GM12872 (cell line): ENCODE measurements at regions not wholly inside any gene's neighbourhood (a gene's known extent, or its start where the extent isn't known, plus 50 kb on each side); places are given as distances from the start of the nearest gene placed in this dataset.
A peak's percentile ranks its signal among the peaks of the same experiment; 100 is the strongest.

Experiments
- CTCF ChIP-seq: IDR thresholded peaks from 3 replicates; pipeline ENCODE4 v1.5.1; 2011; ENCODE audit warnings: low read depth, mild to moderate bottlenecking, low read length, moderate library complexity; ENCODE audit not compliant: insufficient read depth

DNA sequence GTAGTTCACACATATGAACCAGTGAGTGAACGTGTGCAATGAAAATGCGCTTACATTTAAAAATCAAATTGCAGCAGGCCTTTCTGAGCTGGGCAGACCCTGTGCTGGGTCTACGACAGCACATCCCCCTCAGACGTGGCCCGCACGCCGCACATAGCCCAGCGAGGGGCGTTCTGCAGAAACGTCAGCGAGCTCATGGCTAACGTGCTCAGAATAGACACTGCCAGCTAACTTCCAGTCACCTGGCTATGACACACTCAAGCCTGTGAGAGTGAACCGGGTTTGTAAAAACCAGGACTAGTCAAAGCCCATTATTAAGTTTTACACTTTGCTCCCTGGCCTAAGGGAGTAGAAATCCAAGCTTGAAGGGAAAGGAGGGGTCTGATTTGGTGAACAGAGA, 108.1 kb upstream of the INSIG1 start:
- no peak for TF ChIP-seq CTCF

- peak; percentile 86 for TF ChIP-seq CTCF
Observed at GRCh38 chr7:155190688-155191087, 107.0 kb upstream of the INSIG1 start.

- TF ChIP-seq CTCF: no peak
Observed at GRCh38 chr7:155191137-155191536, 106.5 kb upstream of the INSIG1 start.

GRCh38 chr7:155191901-155192478, 105.7 kb upstream of the INSIG1 start:
- TF ChIP-seq CTCF: no peak

- TF ChIP-seq CTCF: no peak
Observed at GRCh38 chr7:155192961-155193640, 104.6 kb upstream of the INSIG1 start.

DNA sequence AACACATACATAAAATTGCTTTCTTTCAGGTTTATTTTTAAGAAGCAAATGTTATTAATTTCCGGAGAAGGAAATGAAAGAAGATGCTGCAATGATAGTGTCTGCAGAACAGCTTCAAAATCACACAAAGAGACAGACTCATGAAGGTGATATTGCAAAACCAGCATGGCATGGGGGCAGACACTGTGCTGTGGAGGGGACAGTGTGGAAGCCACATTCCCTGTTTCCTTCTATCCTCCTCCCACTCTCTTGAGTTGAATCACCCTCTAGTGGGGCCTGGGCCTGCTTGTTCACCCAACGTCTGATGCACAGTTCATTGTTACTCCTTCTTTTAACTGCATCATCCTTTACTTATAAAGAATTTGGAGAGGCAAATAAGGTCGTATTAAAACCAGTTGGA, 104.0 kb upstream of the INSIG1 start:
- TF ChIP-seq CTCF: no peak

DNA sequence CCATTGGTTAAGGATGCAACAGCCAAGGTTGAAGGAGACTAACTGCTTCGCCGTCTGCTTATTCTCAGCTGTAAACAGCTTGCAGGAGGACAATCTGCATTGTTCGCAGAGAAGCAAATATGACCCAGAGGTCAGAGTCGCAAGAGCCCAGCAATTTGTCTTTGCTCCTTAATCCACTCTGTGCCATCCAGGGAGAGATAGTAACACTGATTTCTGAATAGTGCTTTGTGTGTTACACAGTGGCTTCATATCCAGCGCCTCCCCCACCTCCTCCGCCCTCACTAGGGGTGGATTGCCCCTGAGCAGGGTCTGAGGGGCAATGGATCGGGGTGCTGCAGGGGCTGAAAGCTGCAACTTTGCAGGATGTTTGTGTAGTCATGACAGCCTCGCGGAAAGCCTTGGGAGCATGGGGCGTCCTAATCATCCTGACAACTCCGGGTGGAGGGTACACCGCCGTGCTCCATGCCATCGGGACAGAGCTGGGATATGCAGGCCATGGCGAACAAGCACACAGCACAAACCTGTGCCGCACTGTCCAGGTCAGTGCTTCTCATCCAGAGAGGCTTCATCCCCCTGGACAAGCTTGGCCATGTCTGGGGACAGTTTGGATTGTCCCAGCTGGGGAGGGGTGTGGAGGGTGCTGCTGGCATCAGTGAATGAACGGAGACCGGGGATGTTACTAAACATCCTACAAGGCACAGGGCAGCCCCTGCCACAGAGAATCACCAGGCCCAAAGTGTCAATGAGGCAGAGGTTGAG, 103.1 kb upstream of the INSIG1 start:
- TF ChIP-seq CTCF: no peak
